DND-41 (cell line): ENCODE measurements at regions not wholly inside any gene's neighbourhood (a gene's known extent, or its start where the extent isn't known, plus 50 kb on each side); places are given as distances from the start of the nearest gene placed in this dataset.

Source experiments
- EZH2 ChIP-seq: IDR thresholded peaks from 3 replicates; pipeline ENCODE4 v1.6.1; 2012; ENCODE audit warnings: borderline replicate concordance, low read depth, mild to moderate bottlenecking, moderate library complexity, low read length, inconsistent platforms; ENCODE audit not compliant: severe bottlenecking
- TF ChIP-seq, protein P1 (sequence below): IDR thresholded peaks from 2 replicates; pipeline ENCODE4 v1.5.1; 2012; ENCODE audit warnings: borderline replicate concordance, low read length, moderate library complexity, mild to moderate bottlenecking; ENCODE audit not compliant: poor library complexity, severe bottlenecking; ENCODE audit errors: extremely low read depth

DNA sequence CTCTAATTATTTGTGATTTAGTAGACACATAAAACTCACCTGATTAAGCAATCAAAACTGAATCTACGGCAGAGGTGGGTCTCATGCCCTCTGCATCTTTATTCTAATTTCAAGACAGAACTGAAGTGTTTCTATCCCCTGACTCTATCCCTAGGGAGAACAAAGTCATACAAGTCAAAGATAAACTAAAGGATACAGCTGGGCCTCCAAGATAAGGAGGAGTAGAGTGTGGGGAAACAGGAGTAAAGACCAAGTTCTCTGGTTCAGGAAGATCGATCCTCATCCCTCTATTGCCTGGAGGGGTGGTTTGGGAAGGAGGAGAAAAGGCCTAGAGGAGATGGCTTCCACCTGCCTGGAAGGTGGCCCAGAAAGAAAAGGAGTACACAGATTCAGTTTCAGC lies 58.7 kb upstream of the BBX start:
- TF ChIP-seq, protein P1, sequence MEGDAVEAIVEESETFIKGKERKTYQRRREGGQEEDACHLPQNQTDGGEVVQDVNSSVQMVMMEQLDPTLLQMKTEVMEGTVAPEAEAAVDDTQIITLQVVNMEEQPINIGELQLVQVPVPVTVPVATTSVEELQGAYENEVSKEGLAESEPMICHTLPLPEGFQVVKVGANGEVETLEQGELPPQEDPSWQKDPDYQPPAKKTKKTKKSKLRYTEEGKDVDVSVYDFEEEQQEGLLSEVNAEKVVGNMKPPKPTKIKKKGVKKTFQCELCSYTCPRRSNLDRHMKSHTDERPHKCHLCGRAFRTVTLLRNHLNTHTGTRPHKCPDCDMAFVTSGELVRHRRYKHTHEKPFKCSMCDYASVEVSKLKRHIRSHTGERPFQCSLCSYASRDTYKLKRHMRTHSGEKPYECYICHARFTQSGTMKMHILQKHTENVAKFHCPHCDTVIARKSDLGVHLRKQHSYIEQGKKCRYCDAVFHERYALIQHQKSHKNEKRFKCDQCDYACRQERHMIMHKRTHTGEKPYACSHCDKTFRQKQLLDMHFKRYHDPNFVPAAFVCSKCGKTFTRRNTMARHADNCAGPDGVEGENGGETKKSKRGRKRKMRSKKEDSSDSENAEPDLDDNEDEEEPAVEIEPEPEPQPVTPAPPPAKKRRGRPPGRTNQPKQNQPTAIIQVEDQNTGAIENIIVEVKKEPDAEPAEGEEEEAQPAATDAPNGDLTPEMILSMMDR, result no peak
- no peak for TF ChIP-seq EZH2
